Neuronal stem cell (in vitro differentiated cells): ENCODE measurements at regions not wholly inside any gene's neighbourhood (a gene's known extent, or its start where the extent isn't known, plus 50 kb on each side); places are given as distances from the start of the nearest gene placed in this dataset.

Experiments used
- DNase-seq: peaks from one replicate; pipeline ENCODE4 v3.0.0-alpha.2; 2013; ENCODE audit warnings: low spot score
- H2AFZ ChIP-seq: one replicate; pipeline ENCODE4 v1.6.1; 2013; ENCODE audit warnings: mild to moderate bottlenecking, low read length, inconsistent platforms
- H2AK5ac ChIP-seq: 2 replicates; pipeline ENCODE4 v1.6.1; 2013; ENCODE audit warnings: low read depth, mild to moderate bottlenecking, inconsistent platforms, low read length, moderate library complexity, mixed read lengths
- H2BK120ac ChIP-seq: 2 replicates; pipeline ENCODE4 v1.6.1; 2013; ENCODE audit warnings: low read depth, mild to moderate bottlenecking, inconsistent platforms, low read length, moderate library complexity, mixed read lengths
- H2BK12ac ChIP-seq: one replicate; pipeline ENCODE4 v1.6.1; 2013; ENCODE audit warnings: low read length, inconsistent platforms
- H2BK15ac ChIP-seq: 2 replicates; pipeline ENCODE4 v1.6.1; 2013; ENCODE audit warnings: mild to moderate bottlenecking, low read length, inconsistent platforms, mixed read lengths
- H2BK5ac ChIP-seq: one replicate; pipeline ENCODE4 v1.6.1; 2013; ENCODE audit warnings: inconsistent platforms, mild to moderate bottlenecking, low read length, moderate library complexity
- H3K14ac ChIP-seq: one replicate; pipeline ENCODE4 v1.6.1; 2013; ENCODE audit warnings: low read length, inconsistent platforms
- H3K18ac ChIP-seq: 2 replicates; pipeline ENCODE4 v1.6.1; 2013; ENCODE audit warnings: low read length, inconsistent platforms
- H3K23ac ChIP-seq: 2 replicates; pipeline ENCODE4 v1.6.1; 2013; ENCODE audit warnings: low read depth, mild to moderate bottlenecking, mixed read lengths, low read length, inconsistent platforms; ENCODE audit not compliant: poor library complexity
- H3K27ac ChIP-seq: replicated peaks from 3 replicates; pipeline ENCODE4 v1.5.1; 2013; ENCODE audit warnings: low read length, inconsistent platforms
- H3K27me3 ChIP-seq, 3 experiments: 2 replicates each; pipeline ENCODE4 v1.6.1; 2013; ENCODE audit warnings: low read length in 3 of 3, mild to moderate bottlenecking in 2 of 3, inconsistent platforms in 1 of 3, low read depth in 1 of 3, mixed read lengths in 1 of 3, moderate library complexity in 1 of 3; ENCODE audit not compliant: control insufficient read depth in 3 of 3, insufficient read depth in 3 of 3
- H3K36me3 ChIP-seq, 2 donors: replicated peaks in 1 of 2; 2 replicates each; pipeline ENCODE4 v1.6.1; 2013; ENCODE audit warnings: low read length in 2 of 2; ENCODE audit not compliant: control insufficient read depth in 2 of 2, insufficient read depth in 2 of 2
- H3K4ac ChIP-seq: 2 replicates; pipeline ENCODE4 v1.6.1; 2013; ENCODE audit warnings: inconsistent platforms, mild to moderate bottlenecking, low read length, moderate library complexity
- H3K4me1 ChIP-seq, 2 donors: 1 replicate in 1 of 2; 2 replicates in 1 of 2; pipeline ENCODE4 v1.6.1; 2013; ENCODE audit warnings: low read length in 2 of 2, low read depth in 1 of 2; ENCODE audit not compliant: control insufficient read depth in 2 of 2, insufficient read depth in 1 of 2
- H3K4me2 ChIP-seq: one replicate; pipeline ENCODE4 v1.6.1; 2013; ENCODE audit warnings: mild to moderate bottlenecking, low read length, inconsistent platforms; ENCODE audit not compliant: insufficient read depth, poor library complexity, severe bottlenecking
- H3K4me3 ChIP-seq, 2 donors: 2 replicates each; pipeline ENCODE4 v1.5.1; 2013; ENCODE audit warnings: low read length in 2 of 2, mild to moderate bottlenecking in 2 of 2, inconsistent platforms in 1 of 2, moderate library complexity in 1 of 2
- H3K79me1 ChIP-seq: one replicate; pipeline ENCODE4 v1.6.1; 2013; ENCODE audit warnings: low read depth, mild to moderate bottlenecking, inconsistent platforms, low read length, moderate library complexity
- H3K9ac ChIP-seq: one replicate; pipeline ENCODE4 v1.6.1; 2013; ENCODE audit warnings: mild to moderate bottlenecking, low read depth, low read length, inconsistent platforms; ENCODE audit not compliant: poor library complexity
- H3K9me3 ChIP-seq, 2 donors: replicated peaks in 1 of 2; 2 replicates each; pipeline versions ENCODE3 to v1.6.1; 2013; ENCODE audit warnings: low read length in 2 of 2, mild to moderate bottlenecking in 2 of 2, inconsistent platforms in 1 of 2, low read depth in 1 of 2, mixed read lengths in 1 of 2, moderate library complexity in 1 of 2; ENCODE audit not compliant: control insufficient read depth in 2 of 2, insufficient read depth in 1 of 2
- H4K8ac ChIP-seq: one replicate; pipeline ENCODE4 v1.6.1; 2013; ENCODE audit warnings: low read depth, mild to moderate bottlenecking, inconsistent platforms, low read length, moderate library complexity
- H4K91ac ChIP-seq: one replicate; pipeline ENCODE4 v1.6.1; 2013; ENCODE audit warnings: low read length, low read depth, mild to moderate bottlenecking, inconsistent platforms; ENCODE audit not compliant: poor library complexity
- WGBS, 2 donors: extraction: QIAGEN DNeasy Blood & Tissue Kit; methylation state at CpG; one replicate each; pipeline ENCODE4 v1.1.7; 2013; ENCODE audit warnings: missing lambda C conversion rate in 2 of 2, mixed read lengths in 1 of 2; ENCODE audit not compliant: insufficient read length in 2 of 2, insufficient replicate concordance in 1 of 2; ENCODE audit errors: extremely low coverage in 2 of 2; 5-methylcytosine and 5-hydroxymethylcytosine counted together

DNA sequence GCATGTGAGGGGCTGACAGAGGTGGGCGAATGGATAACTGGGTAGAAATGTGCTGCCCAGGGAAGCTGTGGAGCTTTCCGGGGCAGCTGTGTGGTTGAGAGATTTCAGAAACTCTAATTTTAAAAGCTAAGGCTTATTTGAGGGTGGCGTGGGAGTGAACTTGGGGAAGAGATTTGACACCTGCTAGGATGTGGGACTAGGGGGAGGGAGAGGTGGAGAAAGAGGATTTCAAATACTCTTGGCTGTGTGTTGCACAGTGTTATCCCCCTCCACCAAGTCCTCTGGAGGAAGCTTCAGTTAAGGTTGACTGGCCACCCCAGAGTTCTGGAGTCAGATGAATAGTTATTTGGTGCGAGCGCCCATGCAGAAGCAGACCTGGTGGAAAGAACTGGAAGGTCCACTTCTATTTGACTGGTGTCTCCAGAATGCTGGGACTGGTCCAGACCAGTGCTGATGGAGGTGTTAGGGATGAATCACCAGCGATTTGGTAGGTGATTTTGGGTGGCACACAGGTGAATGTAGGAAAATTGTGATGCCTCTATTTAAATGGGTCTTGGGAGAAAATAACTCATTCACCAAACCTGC lies 72.8 kb upstream of the ALX4 start:
- Histone ChIP-seq H3K14ac (no peak overlapping the region), H3K27ac (no peak overlapping the region), H2BK15ac (no peak overlapping the region), H2AFZ (no peak overlapping the region), H2AK5ac (no peak overlapping the region), H4K8ac (no peak overlapping the region), H4K91ac (no peak overlapping the region), H2BK120ac (no peak overlapping the region), H2BK12ac (no peak overlapping the region), H3K4me2 (no peak overlapping the region), H3K4me3 (no peak overlapping the region), H3K79me1 (no peaks in the 10 kb centered on the region), H3K4me1 (peaks cover 0 to 2% of the 10 kb centered on the region in 2 donors), H2BK5ac (no peak overlapping the region), H3K4ac (no peak overlapping the region), H3K36me3 (no peaks in the 10 kb centered on the region), H3K9me3 (no peaks in the 10 kb centered on the region), H3K27me3 (peaks cover 0 to 16% (median 0%) of the 10 kb centered on the region in 3 experiments), H3K23ac (no peak overlapping the region), H3K9ac (no peak overlapping the region), H3K18ac (no peak overlapping the region)
- DNase-seq = no peak
- whole genome bisulfite sequencing, 2 donors = no CpG with 5 or more reads among the region's 6 CpGs

DNA sequence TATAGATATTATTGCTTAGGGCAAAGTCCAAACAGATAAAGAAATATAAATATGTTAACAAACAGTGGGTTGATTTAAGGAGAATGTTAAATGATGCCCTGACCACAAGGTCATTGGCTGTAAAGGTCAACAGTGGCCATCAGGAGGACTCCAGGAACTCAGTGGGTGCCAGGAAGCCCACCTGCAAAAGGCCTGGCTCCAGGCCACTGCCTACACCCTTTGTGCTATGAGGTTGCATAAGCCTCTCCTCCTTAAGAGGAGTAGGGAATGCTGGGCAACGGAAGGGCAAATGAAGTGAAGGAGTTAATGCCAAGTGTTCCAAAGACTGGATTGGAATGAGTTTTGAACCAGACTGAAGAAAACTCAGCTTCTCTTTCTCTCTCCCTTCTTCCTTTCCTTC lies 73.3 kb upstream of the ALX4 start:
- Histone ChIP-seq H3K9ac (no peak overlapping the region), H3K4me2 (no peak overlapping the region), H2BK15ac (no peak overlapping the region), H2AFZ (no peak overlapping the region), H4K8ac (no peak overlapping the region), H2BK120ac (no peak overlapping the region), H3K27ac (no peak overlapping the region), H2BK12ac (no peak overlapping the region), H2AK5ac (no peak overlapping the region), H3K4me1 (peaks cover 0 to 2% of the 10 kb centered on the region in 2 donors), H3K18ac (no peak overlapping the region), H3K27me3 (peaks cover 0 to 16% (median 0%) of the 10 kb centered on the region in 3 experiments), H3K4me3 (no peak overlapping the region), H3K36me3 (no peaks in the 10 kb centered on the region), H3K23ac (no peak overlapping the region), H3K4ac (no peak overlapping the region), H4K91ac (no peak overlapping the region), H3K14ac (no peak overlapping the region), H3K9me3 (no peaks in the 10 kb centered on the region), H3K79me1 (no peaks in the 10 kb centered on the region), H2BK5ac (no peak overlapping the region)
- no CpG with 5 or more reads among the region's 1 CpG for WGBS, 2 donors
- DNase-seq = no peak

- Histone ChIP-seq H2AK5ac (no peak overlapping the region), H3K27ac (no peak overlapping the region), H3K14ac (no peak overlapping the region), H4K8ac (no peak overlapping the region), H3K36me3 (no peaks in the 10 kb centered on the region), H3K9me3 (peaks cover 0 to 6% of the 10 kb centered on the region in 2 donors), H3K4ac (no peak overlapping the region), H3K4me2 (no peak overlapping the region), H3K9ac (no peak overlapping the region), H3K4me3 (no peak overlapping the region), H3K18ac (no peak overlapping the region), H2BK15ac (no peak overlapping the region), H3K4me1 (no peaks in the 10 kb centered on the region), H2AFZ (no peak overlapping the region), H3K23ac (no peak overlapping the region), H3K79me1 (no peaks in the 10 kb centered on the region), H4K91ac (no peak overlapping the region), H3K27me3 (peaks cover 0 to 8% (median 0%) of the 10 kb centered on the region in 3 experiments), H2BK120ac (no peak overlapping the region), H2BK5ac (no peak overlapping the region), H2BK12ac (no peak overlapping the region)
- WGBS, 2 donors = no CpG with 5 or more reads among the region's 4 CpGs
- no peak for DNase-seq
Observed at GRCh38 chr11:44387415-44387814, 77.5 kb upstream of the ALX4 start.

- Histone ChIP-seq H2BK12ac (no peak overlapping the region), H3K4me2 (no peak overlapping the region), H2AFZ (no peak overlapping the region), H4K91ac (no peak overlapping the region), H2AK5ac (no peak overlapping the region), H2BK5ac (no peak overlapping the region), H4K8ac (no peak overlapping the region), H3K9me3 (peaks cover 0 to 6% of the 10 kb centered on the region in 2 donors), H3K18ac (no peak overlapping the region), H2BK120ac (no peak overlapping the region), H3K4me3 (no peak overlapping the region), H3K9ac (no peak overlapping the region), H3K27me3 (peaks cover 0 to 8% (median 0%) of the 10 kb centered on the region in 3 experiments), H3K23ac (no peak overlapping the region), H3K14ac (no peak overlapping the region), H2BK15ac (no peak overlapping the region), H3K4ac (no peak overlapping the region), H3K36me3 (no peaks in the 10 kb centered on the region), H3K4me1 (no peaks in the 10 kb centered on the region), H3K27ac (no peak overlapping the region), H3K79me1 (no peaks in the 10 kb centered on the region)
- DNase-seq = no peak
- no CpG with 5 or more reads among the region's 3 CpGs for WGBS, 2 donors
Observed at GRCh38 chr11:44387825-44388224, 77.9 kb upstream of the ALX4 start.
